ENCODE measurements at regions not wholly inside any gene's neighbourhood (a gene's known extent, or its start where the extent isn't known, plus 50 kb on each side); places are given as distances from the start of the nearest gene placed in this dataset.

DNA sequence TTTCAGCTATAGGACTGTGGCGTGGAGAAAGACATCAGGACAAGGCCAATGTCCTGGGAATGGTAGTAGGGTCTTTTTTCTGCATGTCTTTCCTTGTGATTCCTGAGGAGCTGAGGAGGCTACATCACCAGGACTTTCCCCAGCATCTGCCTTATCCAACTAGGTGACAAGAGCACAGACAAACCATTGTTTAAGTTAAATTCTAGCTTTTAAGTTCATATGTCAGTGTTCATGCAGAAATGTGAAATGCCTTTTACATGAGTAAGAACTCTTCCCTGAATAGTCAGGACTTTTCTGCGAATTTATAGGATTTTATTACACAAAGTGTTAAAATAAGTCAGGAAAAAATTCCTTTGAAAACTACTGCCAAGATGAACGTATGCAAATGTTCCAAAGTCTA lies 154.2 kb downstream of the PTGER3 start (continued):
- TF ChIP-seq, protein P1, sequence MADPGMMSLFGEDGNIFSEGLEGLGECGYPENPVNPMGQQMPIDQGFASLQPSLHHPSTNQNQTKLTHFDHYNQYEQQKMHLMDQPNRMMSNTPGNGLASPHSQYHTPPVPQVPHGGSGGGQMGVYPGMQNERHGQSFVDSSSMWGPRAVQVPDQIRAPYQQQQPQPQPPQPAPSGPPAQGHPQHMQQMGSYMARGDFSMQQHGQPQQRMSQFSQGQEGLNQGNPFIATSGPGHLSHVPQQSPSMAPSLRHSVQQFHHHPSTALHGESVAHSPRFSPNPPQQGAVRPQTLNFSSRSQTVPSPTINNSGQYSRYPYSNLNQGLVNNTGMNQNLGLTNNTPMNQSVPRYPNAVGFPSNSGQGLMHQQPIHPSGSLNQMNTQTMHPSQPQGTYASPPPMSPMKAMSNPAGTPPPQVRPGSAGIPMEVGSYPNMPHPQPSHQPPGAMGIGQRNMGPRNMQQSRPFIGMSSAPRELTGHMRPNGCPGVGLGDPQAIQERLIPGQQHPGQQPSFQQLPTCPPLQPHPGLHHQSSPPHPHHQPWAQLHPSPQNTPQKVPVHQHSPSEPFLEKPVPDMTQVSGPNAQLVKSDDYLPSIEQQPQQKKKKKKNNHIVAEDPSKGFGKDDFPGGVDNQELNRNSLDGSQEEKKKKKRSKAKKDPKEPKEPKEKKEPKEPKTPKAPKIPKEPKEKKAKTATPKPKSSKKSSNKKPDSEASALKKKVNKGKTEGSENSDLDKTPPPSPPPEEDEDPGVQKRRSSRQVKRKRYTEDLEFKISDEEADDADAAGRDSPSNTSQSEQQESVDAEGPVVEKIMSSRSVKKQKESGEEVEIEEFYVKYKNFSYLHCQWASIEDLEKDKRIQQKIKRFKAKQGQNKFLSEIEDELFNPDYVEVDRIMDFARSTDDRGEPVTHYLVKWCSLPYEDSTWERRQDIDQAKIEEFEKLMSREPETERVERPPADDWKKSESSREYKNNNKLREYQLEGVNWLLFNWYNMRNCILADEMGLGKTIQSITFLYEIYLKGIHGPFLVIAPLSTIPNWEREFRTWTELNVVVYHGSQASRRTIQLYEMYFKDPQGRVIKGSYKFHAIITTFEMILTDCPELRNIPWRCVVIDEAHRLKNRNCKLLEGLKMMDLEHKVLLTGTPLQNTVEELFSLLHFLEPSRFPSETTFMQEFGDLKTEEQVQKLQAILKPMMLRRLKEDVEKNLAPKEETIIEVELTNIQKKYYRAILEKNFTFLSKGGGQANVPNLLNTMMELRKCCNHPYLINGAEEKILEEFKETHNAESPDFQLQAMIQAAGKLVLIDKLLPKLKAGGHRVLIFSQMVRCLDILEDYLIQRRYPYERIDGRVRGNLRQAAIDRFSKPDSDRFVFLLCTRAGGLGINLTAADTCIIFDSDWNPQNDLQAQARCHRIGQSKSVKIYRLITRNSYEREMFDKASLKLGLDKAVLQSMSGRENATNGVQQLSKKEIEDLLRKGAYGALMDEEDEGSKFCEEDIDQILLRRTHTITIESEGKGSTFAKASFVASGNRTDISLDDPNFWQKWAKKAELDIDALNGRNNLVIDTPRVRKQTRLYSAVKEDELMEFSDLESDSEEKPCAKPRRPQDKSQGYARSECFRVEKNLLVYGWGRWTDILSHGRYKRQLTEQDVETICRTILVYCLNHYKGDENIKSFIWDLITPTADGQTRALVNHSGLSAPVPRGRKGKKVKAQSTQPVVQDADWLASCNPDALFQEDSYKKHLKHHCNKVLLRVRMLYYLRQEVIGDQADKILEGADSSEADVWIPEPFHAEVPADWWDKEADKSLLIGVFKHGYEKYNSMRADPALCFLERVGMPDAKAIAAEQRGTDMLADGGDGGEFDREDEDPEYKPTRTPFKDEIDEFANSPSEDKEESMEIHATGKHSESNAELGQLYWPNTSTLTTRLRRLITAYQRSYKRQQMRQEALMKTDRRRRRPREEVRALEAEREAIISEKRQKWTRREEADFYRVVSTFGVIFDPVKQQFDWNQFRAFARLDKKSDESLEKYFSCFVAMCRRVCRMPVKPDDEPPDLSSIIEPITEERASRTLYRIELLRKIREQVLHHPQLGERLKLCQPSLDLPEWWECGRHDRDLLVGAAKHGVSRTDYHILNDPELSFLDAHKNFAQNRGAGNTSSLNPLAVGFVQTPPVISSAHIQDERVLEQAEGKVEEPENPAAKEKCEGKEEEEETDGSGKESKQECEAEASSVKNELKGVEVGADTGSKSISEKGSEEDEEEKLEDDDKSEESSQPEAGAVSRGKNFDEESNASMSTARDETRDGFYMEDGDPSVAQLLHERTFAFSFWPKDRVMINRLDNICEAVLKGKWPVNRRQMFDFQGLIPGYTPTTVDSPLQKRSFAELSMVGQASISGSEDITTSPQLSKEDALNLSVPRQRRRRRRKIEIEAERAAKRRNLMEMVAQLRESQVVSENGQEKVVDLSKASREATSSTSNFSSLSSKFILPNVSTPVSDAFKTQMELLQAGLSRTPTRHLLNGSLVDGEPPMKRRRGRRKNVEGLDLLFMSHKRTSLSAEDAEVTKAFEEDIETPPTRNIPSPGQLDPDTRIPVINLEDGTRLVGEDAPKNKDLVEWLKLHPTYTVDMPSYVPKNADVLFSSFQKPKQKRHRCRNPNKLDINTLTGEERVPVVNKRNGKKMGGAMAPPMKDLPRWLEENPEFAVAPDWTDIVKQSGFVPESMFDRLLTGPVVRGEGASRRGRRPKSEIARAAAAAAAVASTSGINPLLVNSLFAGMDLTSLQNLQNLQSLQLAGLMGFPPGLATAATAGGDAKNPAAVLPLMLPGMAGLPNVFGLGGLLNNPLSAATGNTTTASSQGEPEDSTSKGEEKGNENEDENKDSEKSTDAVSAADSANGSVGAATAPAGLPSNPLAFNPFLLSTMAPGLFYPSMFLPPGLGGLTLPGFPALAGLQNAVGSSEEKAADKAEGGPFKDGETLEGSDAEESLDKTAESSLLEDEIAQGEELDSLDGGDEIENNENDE (IDR thresholded peaks at IDR 0.05; ENCODE audit: insufficient replicate concordance, low read length), result no peak
- no peak for TF ChIP-seq SP4 (IDR thresholded peaks at IDR 0.05; ENCODE audit: low read length)
- no peak for TF ChIP-seq CHD2 (IDR thresholded peaks at IDR 0.05; ENCODE audit: low read length)
- no peak for TF ChIP-seq RBBP5 (IDR thresholded peaks at IDR 0.05; ENCODE audit: borderline replicate concordance, low read depth, low read length)
- TF ChIP-seq POLR2AphosphoS5 (IDR thresholded peaks at IDR 0.05; ENCODE audit: low read depth, low read length), result no peak
- TF ChIP-seq, protein P2, sequence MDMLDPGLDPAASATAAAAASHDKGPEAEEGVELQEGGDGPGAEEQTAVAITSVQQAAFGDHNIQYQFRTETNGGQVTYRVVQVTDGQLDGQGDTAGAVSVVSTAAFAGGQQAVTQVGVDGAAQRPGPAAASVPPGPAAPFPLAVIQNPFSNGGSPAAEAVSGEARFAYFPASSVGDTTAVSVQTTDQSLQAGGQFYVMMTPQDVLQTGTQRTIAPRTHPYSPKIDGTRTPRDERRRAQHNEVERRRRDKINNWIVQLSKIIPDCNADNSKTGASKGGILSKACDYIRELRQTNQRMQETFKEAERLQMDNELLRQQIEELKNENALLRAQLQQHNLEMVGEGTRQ (IDR thresholded peaks at IDR 0.05; ENCODE audit: low read length), result no peak
- TF ChIP-seq SUZ12 (IDR thresholded peaks at IDR 0.05; ENCODE audit: low read length), result no peak
- no peak for TF ChIP-seq NANOG (IDR thresholded peaks at IDR 0.05; ENCODE audit: insufficient read depth, low read depth, low read length, poor library complexity, severe bottlenecking)
